PC-9 (cell line): ENCODE measurements at regions not wholly inside any gene's neighbourhood (a gene's known extent, or its start where the extent isn't known, plus 50 kb on each side); places are given as distances from the start of the nearest gene placed in this dataset.

Experiments used
- BruUV-seq: library from RNA; stranded (reverse); fragments of 400-500 nt; replicated peaks from 2 replicates; lab custom pipeline; 2021; lab: Mats Ljungman, UMichigan
- CTCF ChIA-PET: fragments of 300-600 bp; sonication (Branson Sonifier 250); formaldehyde crosslinking; loops from one replicate; lab custom pipeline; 2022; ENCODE audit warnings: antibody characterized with exemption; lab: Charles Lee
- POLR2A ChIA-PET: fragments of 300-600 bp; sonication (Branson Sonifier 250); formaldehyde crosslinking; loops from one replicate; lab custom pipeline; 2022; ENCODE audit warnings: antibody characterized with exemption; ENCODE audit not compliant: unreplicated experiment; lab: Charles Lee
- DNase-seq, 2 experiments: peaks; one replicate each; pipeline versions ENCODE4 v3.0.0 to v3.0.0-alpha.2; 2015 to 2022; ENCODE audit warnings: mixed read lengths in 1 of 2
- H2AFZ ChIP-seq: fragments of 200-600 bp; sonication (generic); 2 replicates; pipeline ENCODE4 v1.8.1; 2017; ENCODE audit warnings: antibody characterized with exemption
- H3F3A ChIP-seq: fragments of 200-600 bp; sonication (generic); 2 replicates; pipeline ENCODE4 v1.8.1; 2017; ENCODE audit warnings: antibody characterized with exemption, mild to moderate bottlenecking, low read depth; ENCODE audit not compliant: insufficient read depth
- H3K27ac ChIP-seq: fragments of 200-600 bp; sonication (generic); 2 replicates; pipeline ENCODE4 v1.6.1; 2016; ENCODE audit warnings: mixed run types
- H3K27me3 ChIP-seq: fragments of 200-600 bp; sonication (generic); 2 replicates; pipeline ENCODE4 v1.6.1; 2016; ENCODE audit warnings: low read depth, mixed run types; ENCODE audit not compliant: insufficient read depth
- H3K36me3 ChIP-seq: fragments of 200-600 bp; sonication (generic); 2 replicates; pipeline ENCODE4 v1.6.1; 2016; ENCODE audit warnings: low read depth, mixed run types
- H3K4me1 ChIP-seq: fragments of 200-600 bp; sonication (generic); replicated peaks from 2 replicates; pipeline ENCODE4 v1.6.1; 2016; ENCODE audit warnings: mixed run types; ENCODE audit not compliant: insufficient read depth
- H3K4me2 ChIP-seq: fragments of 200-600 bp; sonication (generic); 2 replicates; pipeline ENCODE4 v1.6.1; 2017; ENCODE audit warnings: mixed run types
- H3K4me3 ChIP-seq: fragments of 200-600 bp; sonication (generic); 2 replicates; pipeline ENCODE4 v1.6.1; 2016; ENCODE audit warnings: mixed run types
- H3K79me2 ChIP-seq: fragments of 200-600 bp; sonication (generic); 2 replicates; pipeline ENCODE4 v1.6.1; 2017; ENCODE audit warnings: low read depth, mixed run types
- H3K9me2 ChIP-seq: fragments of 200-600 bp; sonication (generic); 2 replicates; pipeline ENCODE4 v1.8.1; 2017; ENCODE audit warnings: mild to moderate bottlenecking; ENCODE audit not compliant: insufficient read depth
- H3K9me3 ChIP-seq: fragments of 200-600 bp; sonication (generic); 2 replicates; pipeline ENCODE4 v1.8.1; 2016; ENCODE audit warnings: low read depth; ENCODE audit not compliant: insufficient read depth
- H4K20me1 ChIP-seq: fragments of 200-600 bp; sonication (generic); 2 replicates; pipeline ENCODE4 v1.8.1; 2017; ENCODE audit not compliant: insufficient read depth
- CTCF ChIP-seq: fragments of 200-600 bp; sonication (generic); conservative IDR thresholded peaks from 2 replicates; pipeline ENCODE4 v1.6.1; 2017; ENCODE audit warnings: mixed run types, antibody characterized with exemption, mild to moderate bottlenecking, moderate library complexity
- EZH2 ChIP-seq: fragments of 200-600 bp; sonication (generic); IDR thresholded peaks from 2 replicates; pipeline ENCODE4 v1.8.0; 2017; ENCODE audit warnings: antibody characterized with exemption, low read depth
- intact Hi-C: fragments of 100-400 bp; cut with micrococcal nuclease; formaldehyde crosslinking; loops from one replicate; pipeline ENCODE4 v1.10.0; 2022; ENCODE audit not compliant: unreplicated experiment

- CTCF ChIA-PET = no interaction called here
These were observed 169.9 kb downstream of the PRL start for GRCh38 chr6:22126910-22127309.

GRCh38 chr6:22129751-22130150 is 167.1 kb downstream of the PRL start:
- Histone ChIP-seq H3K9me3 (0 out of 2 replicates have a peak, but pooled peaks cover 3% of the 10 kb centered on the region), H3K4me3 (no peak overlapping the region), H3K9me2 (no peaks in the 10 kb centered on the region), H3K4me2 (no peak overlapping the region), H3K36me3 (no peaks in the 10 kb centered on the region), H2AFZ (no peak overlapping the region), H3F3A (no peaks in the 10 kb centered on the region), H3K27me3 (no peaks in the 10 kb centered on the region), H3K27ac (no peak overlapping the region), H3K4me1 (no peaks in the 10 kb centered on the region), H4K20me1 (no peaks in the 10 kb centered on the region), H3K79me2 (no peaks in the 10 kb centered on the region)
- ChIA-PET CTCF (no interaction called here), POLR2A (no interaction called here)
- BruUV-seq = no TSS peak
- TF ChIP-seq CTCF (no peak), EZH2 (no peak)
- no peak for DNase-seq
- intact Hi-C loops = no loop called here

More at GRCh38 chr6:22126910-22127309, 169.9 kb downstream of the PRL start:
- Histone ChIP-seq H3K4me3 (no peak overlapping the region), H4K20me1 (no peaks in the 10 kb centered on the region), H2AFZ (no peak overlapping the region), H3K27me3 (no peaks in the 10 kb centered on the region), H3K4me1 (no peaks in the 10 kb centered on the region), H3K4me2 (no peak overlapping the region), H3K27ac (no peak overlapping the region), H3K36me3 (no peaks in the 10 kb centered on the region), H3K9me2 (no peaks in the 10 kb centered on the region), H3K79me2 (no peaks in the 10 kb centered on the region), H3F3A (no peaks in the 10 kb centered on the region), H3K9me3 (0 out of 2 replicates have a peak, but pooled peaks cover 3% of the 10 kb centered on the region)
- no peak for DNase-seq
- no TSS peak for BruUV-seq
- no peak for TF ChIP-seq EZH2
- TF ChIP-seq CTCF = no peak
- intact Hi-C loops = no loop called here
- POLR2A ChIA-PET = no interaction called here

- intact Hi-C loops = no loop called here
- Histone ChIP-seq H3K9me2 (no peaks in the 10 kb centered on the region), H4K20me1 (no peaks in the 10 kb centered on the region), H3F3A (no peaks in the 10 kb centered on the region), H3K79me2 (no peaks in the 10 kb centered on the region), H2AFZ (no peak overlapping the region), H3K4me1 (no peaks in the 10 kb centered on the region), H3K9me3 (no peaks in the 10 kb centered on the region), H3K27ac (no peak overlapping the region), H3K4me3 (no peak overlapping the region), H3K36me3 (no peaks in the 10 kb centered on the region), H3K27me3 (no peaks in the 10 kb centered on the region), H3K4me2 (no peak overlapping the region)
- ChIA-PET POLR2A (no interaction called here), CTCF (no interaction called here)
- no peak for DNase-seq
- TF ChIP-seq CTCF (no peak), EZH2 (no peak)
- no TSS peak for BruUV-seq
These were observed 164.2 kb downstream of the PRL start for GRCh38 chr6:22132656-22133055.
